HL-60 (cell line): ENCODE measurements at regions not wholly inside any gene's neighbourhood (a gene's known extent, or its start where the extent isn't known, plus 50 kb on each side); places are given as distances from the start of the nearest gene placed in this dataset.
"Not testable (repeated sequence)": the region's sequence is repeated elsewhere in the genome, so short reads cannot be mapped to it uniquely, and the experiment has no call there.

ENCODE experiments used
- GABPA ChIP-seq: IDR thresholded peaks from 2 replicates; pipeline ENCODE4 v1.6.1; 2012; ENCODE audit warnings: low read depth
- POLR2AphosphoS5 ChIP-seq: IDR thresholded peaks from 2 replicates; pipeline ENCODE4 v1.6.1; 2012; ENCODE audit warnings: low read depth
- TF ChIP-seq, protein P1 (sequence below): IDR thresholded peaks from 2 replicates; pipeline ENCODE4 v1.6.1; 2012; ENCODE audit warnings: low read depth; ENCODE audit not compliant: insufficient replicate concordance
- TF ChIP-seq, protein P2 (sequence below): IDR thresholded peaks from one replicate; pipeline ENCODE4 v1.5.1; 2011; ENCODE audit warnings: low read length, control low read depth, inconsistent platforms; ENCODE audit not compliant: insufficient read depth

DNA sequence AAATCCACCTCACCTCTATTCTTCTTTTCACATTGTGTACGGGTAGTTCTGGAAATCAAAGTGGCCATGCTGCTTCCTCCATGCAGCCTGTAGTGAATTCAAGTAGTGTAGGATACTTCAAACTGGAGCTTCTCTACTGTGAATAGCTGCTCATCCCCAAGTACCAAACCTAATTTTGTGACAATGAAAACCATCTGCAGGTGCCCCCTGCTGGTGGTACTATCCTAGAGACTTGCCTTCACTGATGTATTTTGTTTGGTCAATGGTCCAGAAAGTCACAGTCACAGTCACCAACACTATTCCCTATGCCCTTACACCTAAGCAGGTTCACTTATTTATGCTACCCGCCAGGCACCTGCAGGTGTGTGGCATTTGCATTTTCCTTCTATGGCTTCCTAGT, 170.0 kb upstream of the NBPF19 start:
- TF ChIP-seq, protein P1, sequence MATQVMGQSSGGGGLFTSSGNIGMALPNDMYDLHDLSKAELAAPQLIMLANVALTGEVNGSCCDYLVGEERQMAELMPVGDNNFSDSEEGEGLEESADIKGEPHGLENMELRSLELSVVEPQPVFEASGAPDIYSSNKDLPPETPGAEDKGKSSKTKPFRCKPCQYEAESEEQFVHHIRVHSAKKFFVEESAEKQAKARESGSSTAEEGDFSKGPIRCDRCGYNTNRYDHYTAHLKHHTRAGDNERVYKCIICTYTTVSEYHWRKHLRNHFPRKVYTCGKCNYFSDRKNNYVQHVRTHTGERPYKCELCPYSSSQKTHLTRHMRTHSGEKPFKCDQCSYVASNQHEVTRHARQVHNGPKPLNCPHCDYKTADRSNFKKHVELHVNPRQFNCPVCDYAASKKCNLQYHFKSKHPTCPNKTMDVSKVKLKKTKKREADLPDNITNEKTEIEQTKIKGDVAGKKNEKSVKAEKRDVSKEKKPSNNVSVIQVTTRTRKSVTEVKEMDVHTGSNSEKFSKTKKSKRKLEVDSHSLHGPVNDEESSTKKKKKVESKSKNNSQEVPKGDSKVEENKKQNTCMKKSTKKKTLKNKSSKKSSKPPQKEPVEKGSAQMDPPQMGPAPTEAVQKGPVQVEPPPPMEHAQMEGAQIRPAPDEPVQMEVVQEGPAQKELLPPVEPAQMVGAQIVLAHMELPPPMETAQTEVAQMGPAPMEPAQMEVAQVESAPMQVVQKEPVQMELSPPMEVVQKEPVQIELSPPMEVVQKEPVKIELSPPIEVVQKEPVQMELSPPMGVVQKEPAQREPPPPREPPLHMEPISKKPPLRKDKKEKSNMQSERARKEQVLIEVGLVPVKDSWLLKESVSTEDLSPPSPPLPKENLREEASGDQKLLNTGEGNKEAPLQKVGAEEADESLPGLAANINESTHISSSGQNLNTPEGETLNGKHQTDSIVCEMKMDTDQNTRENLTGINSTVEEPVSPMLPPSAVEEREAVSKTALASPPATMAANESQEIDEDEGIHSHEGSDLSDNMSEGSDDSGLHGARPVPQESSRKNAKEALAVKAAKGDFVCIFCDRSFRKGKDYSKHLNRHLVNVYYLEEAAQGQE, result not testable (repeated sequence)
- TF ChIP-seq, protein P2, sequence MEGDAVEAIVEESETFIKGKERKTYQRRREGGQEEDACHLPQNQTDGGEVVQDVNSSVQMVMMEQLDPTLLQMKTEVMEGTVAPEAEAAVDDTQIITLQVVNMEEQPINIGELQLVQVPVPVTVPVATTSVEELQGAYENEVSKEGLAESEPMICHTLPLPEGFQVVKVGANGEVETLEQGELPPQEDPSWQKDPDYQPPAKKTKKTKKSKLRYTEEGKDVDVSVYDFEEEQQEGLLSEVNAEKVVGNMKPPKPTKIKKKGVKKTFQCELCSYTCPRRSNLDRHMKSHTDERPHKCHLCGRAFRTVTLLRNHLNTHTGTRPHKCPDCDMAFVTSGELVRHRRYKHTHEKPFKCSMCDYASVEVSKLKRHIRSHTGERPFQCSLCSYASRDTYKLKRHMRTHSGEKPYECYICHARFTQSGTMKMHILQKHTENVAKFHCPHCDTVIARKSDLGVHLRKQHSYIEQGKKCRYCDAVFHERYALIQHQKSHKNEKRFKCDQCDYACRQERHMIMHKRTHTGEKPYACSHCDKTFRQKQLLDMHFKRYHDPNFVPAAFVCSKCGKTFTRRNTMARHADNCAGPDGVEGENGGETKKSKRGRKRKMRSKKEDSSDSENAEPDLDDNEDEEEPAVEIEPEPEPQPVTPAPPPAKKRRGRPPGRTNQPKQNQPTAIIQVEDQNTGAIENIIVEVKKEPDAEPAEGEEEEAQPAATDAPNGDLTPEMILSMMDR, result not testable (repeated sequence)
- TF ChIP-seq POLR2AphosphoS5, GABPA: not testable (repeated sequence)
